SK-N-MC (cell line): ENCODE measurements at regions not wholly inside any gene's neighbourhood (a gene's known extent, or its start where the extent isn't known, plus 50 kb on each side); places are given as distances from the start of the nearest gene placed in this dataset.

Experiments used
- EZH2 ChIP-seq: fragments of 200-600 bp; sonication (generic); IDR thresholded peaks from one replicate; pipeline ENCODE4 v1.6.1; 2017; ENCODE audit warnings: antibody characterized with exemption
- POLR2AphosphoS5 ChIP-seq: IDR thresholded peaks from 2 replicates; pipeline ENCODE4 v1.6.1; 2012; ENCODE audit warnings: mild to moderate bottlenecking, low read depth, low read length, borderline replicate concordance

- TF ChIP-seq EZH2 (no peak), POLR2AphosphoS5 (no peak)
Observed at GRCh38 chr10:25707572-25707971, 226.5 kb upstream of the MYO3A start.
